Adipocyte (in vitro differentiated cells): ENCODE measurements at regions not wholly inside any gene's neighbourhood (a gene's known extent, or its start where the extent isn't known, plus 50 kb on each side); places are given as distances from the start of the nearest gene placed in this dataset.
"Not testable (repeated sequence)": the region's sequence is repeated elsewhere in the genome, so short reads cannot be mapped to it uniquely, and the experiment has no call there.

Experiments
- DNase-seq: peaks from one replicate; pipeline ENCODE4 v3.0.0-alpha.2; 2015; ENCODE audit warnings: low read depth
- H3K27me3 ChIP-seq: replicated peaks from 2 replicates; pipeline ENCODE4 v1.7.0; 2013; ENCODE audit warnings: mild to moderate bottlenecking, low read length, moderate library complexity; ENCODE audit not compliant: control insufficient read depth, insufficient read depth
- H3K36me3 ChIP-seq: 2 replicates; pipeline ENCODE4 v1.7.0; 2013; ENCODE audit warnings: low read length, mild to moderate bottlenecking, moderate library complexity; ENCODE audit not compliant: control insufficient read depth, insufficient read depth, severe bottlenecking
- H3K4me1 ChIP-seq: 2 replicates; pipeline ENCODE4 v1.7.0; 2013; ENCODE audit warnings: mild to moderate bottlenecking, low read length, moderate library complexity; ENCODE audit not compliant: control insufficient read depth, insufficient read depth
- H3K4me3 ChIP-seq: 2 replicates; pipeline ENCODE4 v1.7.0; 2013; ENCODE audit warnings: mild to moderate bottlenecking, low read length, moderate library complexity
- H3K9ac ChIP-seq: 2 replicates; pipeline ENCODE4 v1.7.0; 2013; ENCODE audit warnings: mild to moderate bottlenecking, low read length, moderate library complexity
- H3K9me3 ChIP-seq: 2 replicates; pipeline ENCODE4 v1.7.0; 2013; ENCODE audit warnings: mild to moderate bottlenecking, low read length, moderate library complexity; ENCODE audit not compliant: control insufficient read depth

DNA sequence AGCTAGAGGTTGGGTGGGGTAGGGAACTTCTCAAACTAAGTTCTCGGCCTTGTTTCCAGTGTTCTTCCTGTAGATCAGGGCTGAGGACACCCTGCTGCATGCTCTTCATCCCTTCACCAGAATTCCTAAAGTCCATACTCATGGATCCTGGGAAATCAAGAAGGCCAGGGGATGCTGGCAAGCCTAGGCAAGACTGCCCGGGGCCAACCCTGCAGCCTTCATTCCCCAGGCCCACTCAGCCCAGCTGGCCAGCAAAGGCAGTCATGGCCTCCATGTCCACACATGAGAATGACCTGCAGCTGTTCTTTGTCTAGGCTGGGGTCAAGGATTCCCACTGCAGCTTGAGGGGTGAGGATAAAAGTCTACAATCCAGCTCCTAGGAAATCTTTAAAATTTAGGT is 109.3 kb upstream of the ETV6 start:
- no peaks in the 10 kb centered on the region for H3K27me3 ChIP-seq
- DNase-seq, result no peak

DNA sequence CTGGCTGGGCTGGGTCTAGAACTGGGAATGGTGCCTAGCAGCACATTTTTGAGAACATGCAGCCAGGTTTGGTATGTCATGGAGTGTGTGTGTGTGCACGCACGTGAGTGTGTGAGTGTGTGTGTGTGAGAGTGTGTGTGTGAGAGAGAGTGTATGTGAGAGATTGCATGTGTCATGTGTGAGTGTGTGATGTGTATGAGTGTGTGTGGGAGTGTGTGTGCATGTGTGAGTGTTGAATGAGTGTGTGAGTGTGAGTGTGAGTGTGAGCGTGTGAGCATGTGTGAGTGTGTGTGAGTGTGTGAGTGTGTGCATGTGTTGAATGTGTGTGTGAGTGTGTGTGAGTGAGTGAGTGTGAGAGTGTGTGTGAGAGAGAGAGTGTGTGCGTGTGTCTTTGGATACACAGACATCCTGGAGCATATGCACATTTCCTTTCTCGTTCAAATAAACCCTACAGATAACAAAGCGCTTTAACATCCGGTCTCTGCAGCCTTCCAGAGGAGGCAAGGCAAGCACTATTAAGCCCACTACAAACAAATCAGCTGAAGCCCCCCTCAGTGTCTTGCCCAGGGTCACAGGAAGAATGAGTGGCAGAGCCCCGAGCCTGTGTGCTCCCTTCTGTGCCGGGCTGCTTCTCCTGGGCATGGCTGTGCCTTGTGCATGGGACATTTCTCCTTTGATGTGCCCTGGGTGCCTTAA is 108.7 kb upstream of the ETV6 start:
- Histone ChIP-seq H3K27me3 (no peaks in the 10 kb centered on the region), H3K36me3 (no peaks in the 10 kb centered on the region), H3K4me1 (no peaks in the 10 kb centered on the region), H3K4me3 (no peak overlapping the region), H3K9ac (no peak overlapping the region), H3K9me3 (no peaks in the 10 kb centered on the region)
- no peak for DNase-seq

More for the DNA sequence above, 109.3 kb upstream of the ETV6 start:
- no peak overlapping the region for H3K4me3 ChIP-seq
- H3K9me3 ChIP-seq, result no peaks in the 10 kb centered on the region
- no peaks in the 10 kb centered on the region for H3K4me1 ChIP-seq
- H3K9ac ChIP-seq, result no peak overlapping the region
- no peaks in the 10 kb centered on the region for H3K36me3 ChIP-seq

DNA sequence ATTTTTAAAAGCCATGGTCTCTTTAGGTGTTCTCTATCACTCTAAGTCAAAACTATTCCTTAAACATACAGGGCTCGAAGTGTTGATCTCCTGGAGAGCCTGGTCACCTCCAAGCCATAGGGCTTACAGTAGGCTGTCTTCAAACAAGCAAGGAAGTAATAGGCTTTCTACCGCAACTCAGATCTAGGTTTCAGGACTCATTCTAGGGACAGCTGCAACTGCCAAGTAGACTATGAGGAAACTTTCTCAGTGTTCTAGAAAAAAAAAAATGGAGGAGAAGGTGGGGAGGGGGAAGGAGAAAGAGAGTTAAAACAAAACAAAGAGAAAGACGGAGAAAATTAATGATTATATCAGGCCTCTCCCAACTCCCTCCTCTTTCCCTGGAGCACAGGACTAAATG is 106.9 kb upstream of the ETV6 start:
- Histone ChIP-seq H3K4me3 (no peak overlapping the region), H3K9ac (no peak overlapping the region), H3K9me3 (no peaks in the 10 kb centered on the region), H3K4me1 (no peaks in the 10 kb centered on the region), H3K36me3 (no peaks in the 10 kb centered on the region), H3K27me3 (no peaks in the 10 kb centered on the region)
- DNase-seq, result no peak

DNA sequence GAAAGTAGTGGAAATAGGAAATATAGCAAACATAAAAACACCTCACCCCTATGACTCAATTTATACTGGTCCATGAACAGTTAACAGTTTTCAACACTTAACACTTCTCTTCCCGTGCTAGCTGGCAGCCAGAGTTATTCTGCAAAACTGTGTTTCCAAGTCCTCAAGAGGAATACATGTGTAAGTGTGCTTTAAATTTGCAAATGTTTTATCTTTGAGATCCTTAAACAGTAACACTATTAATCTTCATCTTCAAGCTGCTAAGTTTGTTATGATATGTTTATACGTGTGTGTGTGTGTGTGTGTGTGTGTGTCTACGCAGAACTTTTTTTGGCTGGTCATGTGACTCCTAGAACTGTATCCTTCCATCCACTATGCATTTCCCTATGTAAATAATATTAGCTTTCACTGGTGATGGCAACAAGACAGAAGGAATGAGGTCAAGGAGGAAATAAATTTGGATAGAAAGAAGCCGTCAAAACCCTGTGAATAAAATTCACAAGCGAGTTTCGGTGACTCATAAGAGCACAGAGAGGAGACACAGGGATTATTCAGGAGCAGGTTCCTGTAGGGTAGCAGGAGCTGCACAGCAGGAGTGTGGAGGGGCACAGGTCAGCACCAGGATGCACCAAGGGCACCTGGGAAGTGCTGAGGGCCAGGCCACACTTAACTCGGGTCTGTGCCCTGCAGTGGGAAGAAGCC is 105.9 kb upstream of the ETV6 start:
- no peak for DNase-seq
- H3K4me3 ChIP-seq, result no peak overlapping the region
- H3K36me3 ChIP-seq, result no peaks in the 10 kb centered on the region
- H3K27me3 ChIP-seq, result no peaks in the 10 kb centered on the region
- no peaks in the 10 kb centered on the region for H3K4me1 ChIP-seq
- H3K9ac ChIP-seq, result no peak overlapping the region
- no peaks in the 10 kb centered on the region for H3K9me3 ChIP-seq

DNA sequence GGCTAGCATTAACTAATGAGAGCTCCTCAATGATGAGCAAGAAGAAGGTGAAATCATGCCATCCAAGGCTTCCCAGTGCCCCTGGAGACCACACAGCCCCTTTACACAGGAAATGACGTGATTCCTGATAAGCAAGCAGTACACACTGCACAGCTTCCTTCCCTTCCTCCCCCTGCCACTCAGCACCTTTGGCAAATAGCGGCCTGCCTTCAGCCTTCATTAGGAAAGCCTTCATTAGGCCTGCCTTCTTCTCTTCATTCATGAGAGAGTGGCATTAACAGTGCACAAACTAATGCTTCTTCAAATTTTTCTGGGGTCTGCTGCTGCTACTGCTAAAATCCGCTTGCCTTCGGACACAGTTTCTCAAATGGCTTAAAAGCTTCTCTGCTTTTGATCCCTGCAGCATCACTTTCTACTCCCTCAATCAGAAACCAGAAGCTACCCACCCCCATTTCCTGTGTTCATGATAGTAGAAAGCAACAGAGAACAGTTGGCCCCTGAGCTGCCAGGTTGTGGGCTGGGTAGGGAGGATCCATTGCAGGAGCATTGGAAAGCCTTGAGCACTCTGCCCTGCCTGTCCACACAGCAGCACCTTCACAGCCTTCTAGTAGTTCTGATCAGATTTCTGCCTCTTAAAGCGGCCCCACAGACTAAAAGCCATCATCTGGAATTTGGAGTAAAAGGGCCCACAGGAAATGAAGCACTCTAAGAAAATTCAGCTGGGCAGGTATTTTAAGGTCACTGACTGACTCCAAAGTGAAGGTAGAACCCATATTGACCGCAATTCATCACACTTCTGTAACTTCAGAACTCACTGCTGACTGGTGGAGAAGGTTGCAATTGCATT is 103.8 kb upstream of the ETV6 start:
- H3K4me3 ChIP-seq, result no peak overlapping the region
- H3K9me3 ChIP-seq, result no peaks in the 10 kb centered on the region
- H3K4me1 ChIP-seq, result no peaks in the 10 kb centered on the region
- H3K36me3 ChIP-seq, result no peaks in the 10 kb centered on the region
- no peak for DNase-seq
- no peaks in the 10 kb centered on the region for H3K27me3 ChIP-seq
- no peak overlapping the region for H3K9ac ChIP-seq

DNA sequence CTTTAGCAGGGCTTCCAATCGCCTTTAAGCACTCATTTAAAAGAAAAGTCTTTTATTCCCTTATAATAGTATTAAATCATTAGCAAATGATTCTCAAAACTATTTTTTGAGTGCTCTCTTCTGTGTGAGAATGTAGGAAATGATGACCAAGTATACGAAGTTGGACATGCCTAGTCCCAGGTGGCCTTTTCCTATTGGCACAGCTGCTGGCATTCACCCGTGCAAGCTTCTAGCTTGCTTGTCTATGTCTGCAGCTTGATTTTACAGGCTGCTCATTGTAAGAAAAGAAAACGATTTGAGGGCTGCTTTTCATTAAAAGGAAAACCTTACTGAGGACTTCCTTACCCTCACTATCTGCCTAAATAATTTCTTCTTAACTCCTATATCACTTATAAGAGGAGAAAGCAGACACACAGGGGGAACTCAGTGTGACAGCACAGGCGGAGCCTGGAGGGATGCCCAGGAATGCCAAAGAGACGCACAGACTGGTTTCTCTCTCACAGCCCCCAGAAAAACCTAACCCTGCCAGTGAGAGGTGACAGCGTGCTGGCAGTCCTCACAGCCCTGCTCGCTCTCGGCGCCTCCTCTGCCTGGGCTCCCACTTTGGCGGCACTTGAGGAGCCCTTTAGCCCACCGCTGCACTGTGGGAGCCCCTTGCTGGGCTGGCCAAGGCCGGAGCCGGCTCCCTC is 102.7 kb upstream of the ETV6 start:
- DNase-seq, H3K9me3 ChIP-seq, H3K4me1 ChIP-seq, H3K4me3 ChIP-seq, H3K9ac ChIP-seq, H3K27me3 ChIP-seq, H3K36me3 ChIP-seq: not testable (repeated sequence)

DNA sequence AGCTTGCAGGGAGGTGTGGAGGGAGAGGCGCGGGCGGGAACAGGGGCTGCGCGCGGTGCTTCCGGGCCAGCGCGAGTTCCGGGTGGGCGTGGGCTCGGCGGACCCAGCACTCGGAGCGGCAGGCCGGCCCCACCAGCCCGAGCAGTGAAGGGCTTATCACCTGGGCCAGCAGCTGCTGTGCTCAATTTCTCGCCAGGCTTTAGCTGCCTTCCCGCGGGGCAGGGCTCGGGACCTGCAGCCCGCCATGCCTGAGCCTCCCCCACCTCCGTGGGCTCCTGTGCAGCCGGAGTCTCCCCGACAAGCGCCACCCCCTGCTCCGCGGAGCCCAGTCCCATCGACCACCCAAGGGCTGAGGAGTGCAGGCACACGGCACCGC is 102.2 kb upstream of the ETV6 start:
- not testable (repeated sequence) for H3K4me1 ChIP-seq, DNase-seq, H3K9me3 ChIP-seq, H3K4me3 ChIP-seq, H3K36me3 ChIP-seq, H3K27me3 ChIP-seq, H3K9ac ChIP-seq

DNA sequence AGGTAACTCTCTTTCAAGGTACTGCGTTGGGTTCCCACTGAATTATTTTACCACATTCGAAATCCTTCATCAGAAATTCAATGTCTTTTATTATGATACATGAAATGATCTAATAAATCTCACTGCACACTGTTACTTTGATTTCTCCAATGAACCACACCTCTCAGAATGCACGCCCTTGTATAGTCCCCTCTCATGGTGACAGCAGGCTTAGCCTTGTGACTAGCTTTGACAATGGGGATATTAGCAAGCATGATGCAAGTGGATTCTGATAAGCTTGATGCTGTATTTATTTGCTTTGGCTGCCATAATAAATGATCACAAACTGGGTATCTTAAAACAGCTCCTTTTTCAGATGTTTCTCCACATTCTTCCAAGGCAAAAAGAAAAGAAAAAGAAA is 100.4 kb upstream of the ETV6 start:
- Histone ChIP-seq H3K36me3 (no peaks in the 10 kb centered on the region), H3K27me3 (no peaks in the 10 kb centered on the region), H3K4me1 (no peaks in the 10 kb centered on the region), H3K9me3 (no peaks in the 10 kb centered on the region), H3K4me3 (no peak overlapping the region), H3K9ac (no peak overlapping the region)
- DNase-seq, result no peak

DNA sequence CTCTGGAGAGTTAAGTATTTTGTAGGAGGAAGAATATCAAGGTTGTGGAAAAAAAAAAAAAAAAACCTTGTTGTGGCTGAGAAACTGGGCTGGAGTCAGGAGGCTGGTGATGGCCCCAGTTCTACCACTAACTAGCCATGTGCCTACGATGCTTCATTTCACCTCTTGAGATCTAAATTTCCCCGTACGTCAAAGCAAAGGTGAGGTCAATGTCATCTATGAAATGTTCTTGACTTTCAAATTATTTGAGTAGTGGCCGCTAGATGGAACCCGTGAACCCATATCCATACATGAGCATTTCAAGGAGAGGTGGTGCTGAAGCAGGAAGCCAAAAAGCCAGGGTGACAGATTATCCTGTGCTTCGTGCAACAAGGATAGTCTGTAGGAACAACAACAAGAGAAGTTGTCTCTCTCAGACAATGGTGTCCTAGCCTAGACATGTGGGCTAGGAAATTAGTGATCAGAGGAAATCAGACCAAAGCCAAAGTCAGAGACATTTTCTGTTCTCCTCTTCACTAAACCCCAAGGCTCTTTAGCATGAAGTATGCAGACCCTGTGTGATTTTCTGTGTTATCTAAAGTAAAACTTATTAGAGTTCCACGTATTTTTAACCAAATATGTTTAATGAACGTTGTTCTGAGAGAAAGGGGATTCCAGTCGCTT is 95.5 kb upstream of the ETV6 start:
- no peaks in the 10 kb centered on the region for H3K9me3 ChIP-seq
- no peak overlapping the region for H3K4me3 ChIP-seq
- no peaks in the 10 kb centered on the region for H3K36me3 ChIP-seq
- no peak overlapping the region for H3K9ac ChIP-seq
- DNase-seq, result peak; percentile 81
- no peaks in the 10 kb centered on the region for H3K27me3 ChIP-seq
- peaks cover 13% of the 10 kb centered on the region for H3K4me1 ChIP-seq

DNA sequence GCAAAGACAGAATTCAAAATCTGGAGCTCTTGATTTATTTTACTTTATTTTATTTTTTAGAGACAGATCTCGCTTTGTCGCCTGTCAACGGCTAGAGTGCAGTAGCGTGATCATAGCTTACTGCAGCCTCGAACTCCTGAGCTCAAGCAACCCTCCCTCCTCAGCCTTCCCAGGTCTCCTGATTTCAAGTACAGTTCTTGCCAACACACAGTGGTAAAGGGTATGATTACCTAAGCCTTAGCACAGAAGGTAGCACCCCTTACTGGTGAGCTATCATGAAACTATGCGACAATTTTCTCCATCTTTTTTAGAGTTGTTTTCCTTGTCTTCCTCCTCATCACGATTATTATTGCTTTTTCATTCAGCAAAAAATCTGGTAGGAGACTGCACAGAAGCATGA is 94.3 kb upstream of the ETV6 start:
- DNase-seq, result no peak

More for the DNA sequence above, 94.3 kb upstream of the ETV6 start:
- Histone ChIP-seq H3K27me3 (no peaks in the 10 kb centered on the region), H3K4me3 (no peak overlapping the region), H3K36me3 (no peaks in the 10 kb centered on the region), H3K4me1 (peaks cover 13% of the 10 kb centered on the region), H3K9ac (no peak overlapping the region), H3K9me3 (no peaks in the 10 kb centered on the region)
